CD4-positive, alpha-beta T cell (primary cell): ENCODE measurements at regions not wholly inside any gene's neighbourhood (a gene's known extent, or its start where the extent isn't known, plus 50 kb on each side); places are given as distances from the start of the nearest gene placed in this dataset.

Source experiments
- ATAC-seq: fragments of 200-7000 bp; cut with Tn5 transposase; one replicate; pipeline ENCODE4 v1.10.0; 2022; ENCODE audit warnings: mild to moderate bottlenecking; ENCODE audit not compliant: poor library complexity
- CTCF ChIA-PET: fragments of 350-600 bp; sonication (Branson Sonifier 250); formaldehyde crosslinking; loops from one replicate; lab custom pipeline; 2021; ENCODE audit warnings: antibody characterized with exemption, inconsistent platforms; lab: Charles Lee
- POLR2A ChIA-PET: fragments of 350-600 bp; sonication (Branson Sonifier 250); formaldehyde crosslinking; loops from one replicate; lab custom pipeline; 2021; ENCODE audit warnings: antibody characterized with exemption, inconsistent platforms; lab: Charles Lee
- DNase-seq, 14 experiments: peaks; one replicate each; pipeline ENCODE4 v3.0.0-alpha.2; 2013 to 2020; ENCODE audit warnings: mixed read lengths in 2 of 14
- H3K27ac ChIP-seq, 2 donors: one replicate each; pipeline versions ENCODE4 v1.5.1 to v1.7.0; 2013; ENCODE audit warnings: low read length in 2 of 2, low read depth in 1 of 2, mild to moderate bottlenecking in 1 of 2
- H3K27me3 ChIP-seq, 2 experiments: 1 replicate in 1 of 2; 2 replicates in 1 of 2; pipeline versions ENCODE4 v1.6.1 to v1.7.0; 2013; ENCODE audit warnings: low read length in 2 of 2, control low read depth in 1 of 2, mild to moderate bottlenecking in 1 of 2, moderate library complexity in 1 of 2; ENCODE audit not compliant: insufficient read depth in 2 of 2, control insufficient read depth in 1 of 2
- H3K36me3 ChIP-seq: one replicate; pipeline ENCODE4 v1.6.1; 2013; ENCODE audit warnings: low read length, control low read depth; ENCODE audit not compliant: insufficient read depth
- H3K4me1 ChIP-seq: one replicate; pipeline ENCODE4 v1.6.1; 2013; ENCODE audit warnings: low read length, control low read depth; ENCODE audit not compliant: insufficient read depth
- H3K4me3 ChIP-seq: one replicate; pipeline ENCODE4 v1.5.1; 2013; ENCODE audit warnings: mild to moderate bottlenecking, low read length, moderate library complexity
- H3K9me3 ChIP-seq, 2 experiments: 1 replicate in 1 of 2; 2 replicates in 1 of 2; pipeline versions ENCODE4 v1.6.1 to v1.7.0; 2013; ENCODE audit warnings: low read length in 2 of 2, mild to moderate bottlenecking in 2 of 2, control low read depth in 1 of 2, moderate library complexity in 1 of 2; ENCODE audit not compliant: control insufficient read depth in 1 of 2, insufficient read depth in 1 of 2
- H3K27ac Mint-ChIP-seq: one replicate; pipeline ENCODE4 v1.8.0; 2020; ENCODE audit warnings: mixed read lengths
- H3K27me3 Mint-ChIP-seq: one replicate; pipeline ENCODE4 v1.8.0; 2021; ENCODE audit warnings: mixed read lengths
- H3K36me3 Mint-ChIP-seq: one replicate; pipeline ENCODE4 v1.8.0; 2021; ENCODE audit warnings: low read depth, mixed read lengths
- H3K4me1 Mint-ChIP-seq: one replicate; pipeline ENCODE4 v1.8.0; 2021; ENCODE audit warnings: low read depth, mixed read lengths
- H3K4me3 Mint-ChIP-seq: one replicate; pipeline ENCODE4 v1.8.0; 2020; ENCODE audit warnings: mild to moderate bottlenecking, mixed read lengths
- H3K9me3 Mint-ChIP-seq: one replicate; pipeline ENCODE4 v1.8.0; 2020; ENCODE audit warnings: mixed read lengths
- intact Hi-C, 2 experiments: fragments of 100-400 bp; cut with DNase I in 1 of 2; cut with micrococcal nuclease in 1 of 2; formaldehyde crosslinking; loops; one replicate each; pipeline versions ENCODE4 v1.15.1 to v1.9.0; 2023 to 2025; cut with DNase I, micrococcal nuclease
- TF ChIP-seq, protein P1 (sequence below): fragments of 200-600 bp; IDR thresholded peaks from one replicate; pipeline ENCODE4 v1.8.0; 2022; ENCODE audit warnings: antibody characterized with exemption, mild to moderate bottlenecking

DNA sequence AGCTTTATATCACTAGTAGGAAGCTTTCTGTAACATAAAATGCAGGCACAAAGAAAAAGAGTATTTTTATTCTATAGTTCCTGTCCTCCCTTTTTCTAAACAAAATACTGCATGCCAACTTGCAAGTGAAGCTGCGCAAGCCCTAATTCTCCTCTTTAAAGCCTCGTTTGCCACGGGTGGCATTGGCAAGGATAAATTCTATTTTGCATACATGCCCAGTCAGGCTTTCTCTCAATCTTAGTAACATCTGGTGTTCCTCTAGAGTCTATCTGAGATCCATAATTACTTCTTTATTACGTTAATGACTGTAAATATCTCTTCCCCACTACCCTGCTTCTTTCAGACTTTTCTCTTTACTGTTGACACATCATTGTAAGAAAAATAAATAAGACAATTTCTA is 97.1 kb upstream of the DAAM1 start:
- no peak for ATAC-seq
- no peak for DNase-seq
- Mint-ChIP-seq H3K4me1 (no peaks in the 10 kb centered on the region), H3K9me3 (no peaks in the 10 kb centered on the region), H3K27ac (no peak overlapping the region), H3K36me3 (no peaks in the 10 kb centered on the region), H3K27me3 (peaks cover 25% of the 10 kb centered on the region), H3K4me3 (no peak overlapping the region)
- intact Hi-C loops: no loop called here
- Histone ChIP-seq H3K4me1 (no peaks in the 10 kb centered on the region), H3K36me3 (no peaks in the 10 kb centered on the region), H3K9me3 (no peaks in the 10 kb centered on the region), H3K27me3 (peaks cover 0 to 11% of the 10 kb centered on the region in 2 experiments), H3K4me3 (no peak overlapping the region), H3K27ac (no peak overlapping the region)
- POLR2A ChIA-PET: no interaction called here
- CTCF ChIA-PET: no interaction called here
- TF ChIP-seq, protein P1, sequence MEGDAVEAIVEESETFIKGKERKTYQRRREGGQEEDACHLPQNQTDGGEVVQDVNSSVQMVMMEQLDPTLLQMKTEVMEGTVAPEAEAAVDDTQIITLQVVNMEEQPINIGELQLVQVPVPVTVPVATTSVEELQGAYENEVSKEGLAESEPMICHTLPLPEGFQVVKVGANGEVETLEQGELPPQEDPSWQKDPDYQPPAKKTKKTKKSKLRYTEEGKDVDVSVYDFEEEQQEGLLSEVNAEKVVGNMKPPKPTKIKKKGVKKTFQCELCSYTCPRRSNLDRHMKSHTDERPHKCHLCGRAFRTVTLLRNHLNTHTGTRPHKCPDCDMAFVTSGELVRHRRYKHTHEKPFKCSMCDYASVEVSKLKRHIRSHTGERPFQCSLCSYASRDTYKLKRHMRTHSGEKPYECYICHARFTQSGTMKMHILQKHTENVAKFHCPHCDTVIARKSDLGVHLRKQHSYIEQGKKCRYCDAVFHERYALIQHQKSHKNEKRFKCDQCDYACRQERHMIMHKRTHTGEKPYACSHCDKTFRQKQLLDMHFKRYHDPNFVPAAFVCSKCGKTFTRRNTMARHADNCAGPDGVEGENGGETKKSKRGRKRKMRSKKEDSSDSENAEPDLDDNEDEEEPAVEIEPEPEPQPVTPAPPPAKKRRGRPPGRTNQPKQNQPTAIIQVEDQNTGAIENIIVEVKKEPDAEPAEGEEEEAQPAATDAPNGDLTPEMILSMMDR: no peak

DNA sequence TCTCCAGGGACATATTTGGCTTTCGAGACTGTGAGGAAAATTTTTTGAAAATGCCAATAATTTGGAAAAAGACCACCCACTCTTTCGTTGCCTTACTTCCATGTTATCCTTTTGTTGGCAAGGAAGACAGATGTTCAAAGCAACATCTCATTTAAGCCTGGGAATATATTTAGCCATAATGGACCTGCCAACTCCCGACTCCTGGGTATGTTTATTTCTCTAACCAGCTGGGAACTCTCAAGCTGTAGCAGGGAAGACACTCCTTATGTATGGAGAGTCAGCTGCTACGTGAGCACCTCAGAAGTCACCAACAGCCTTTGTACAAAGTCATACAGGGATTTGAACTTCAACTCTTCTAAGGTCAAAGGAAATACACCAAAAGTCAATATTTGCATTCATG is 96.5 kb upstream of the DAAM1 start:
- H3K4me1 ChIP-seq: no peaks in the 10 kb centered on the region
- POLR2A ChIA-PET: no interaction called here
- DNase-seq: no peak
- intact Hi-C loops: no loop called here
- no peak overlapping the region for H3K27ac ChIP-seq
- TF ChIP-seq, protein P1: no peak
- Mint-ChIP-seq H3K36me3 (no peaks in the 10 kb centered on the region), H3K4me1 (no peaks in the 10 kb centered on the region), H3K4me3 (no peak overlapping the region), H3K27ac (no peak overlapping the region), H3K27me3 (peaks cover 25% of the 10 kb centered on the region), H3K9me3 (no peaks in the 10 kb centered on the region)
- no peak overlapping the region for H3K4me3 ChIP-seq
- no peak for ATAC-seq
- H3K9me3 ChIP-seq: no peaks in the 10 kb centered on the region
- peaks cover 0 to 11% of the 10 kb centered on the region in 2 experiments for H3K27me3 ChIP-seq
- CTCF ChIA-PET: no interaction called here
- no peaks in the 10 kb centered on the region for H3K36me3 ChIP-seq

DNA sequence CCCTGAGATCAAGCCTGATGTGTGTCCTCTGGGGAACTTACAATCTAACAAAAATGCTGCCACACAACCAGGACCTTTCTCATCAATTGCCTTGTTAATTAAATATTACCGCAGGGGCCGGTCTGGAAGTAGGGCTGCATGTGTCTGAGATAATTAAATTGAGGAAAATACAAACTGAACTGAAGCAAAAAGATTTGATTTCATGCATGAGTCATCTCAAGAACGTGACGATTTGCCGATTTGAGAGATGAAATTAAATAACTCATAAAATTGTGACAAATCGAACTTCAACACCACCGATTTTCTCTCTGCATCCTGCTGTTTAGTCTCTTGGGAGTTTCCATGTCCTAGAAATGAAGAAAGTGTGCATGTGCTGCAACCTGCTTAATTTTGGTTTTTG is 94.6 kb upstream of the DAAM1 start:
- Histone ChIP-seq H3K27ac (no peak overlapping the region), H3K27me3 (peaks cover 0 to 11% of the 10 kb centered on the region in 2 experiments), H3K9me3 (no peaks in the 10 kb centered on the region), H3K36me3 (no peaks in the 10 kb centered on the region), H3K4me3 (no peak overlapping the region), H3K4me1 (no peaks in the 10 kb centered on the region)
- Mint-ChIP-seq H3K27me3 (peaks cover 25% of the 10 kb centered on the region), H3K36me3 (no peaks in the 10 kb centered on the region), H3K27ac (no peak overlapping the region), H3K4me3 (no peak overlapping the region), H3K9me3 (no peaks in the 10 kb centered on the region), H3K4me1 (no peaks in the 10 kb centered on the region)
- ChIA-PET POLR2A (no interaction called here), CTCF (no interaction called here)
- TF ChIP-seq, protein P1: no peak
- DNase-seq: no peak
- intact Hi-C loops: no loop called here
- no peak for ATAC-seq
